Stomach (tissue), 8 donors: ENCODE measurements at regions not wholly inside any gene's neighbourhood (a gene's known extent, or its start where the extent isn't known, plus 50 kb on each side); places are given as distances from the start of the nearest gene placed in this dataset.

ENCODE experiments used
- DNase-seq, 2 donors: peaks; one replicate each; pipeline versions ENCODE4 v3.0.0 to v3.0.0-alpha.2; 2013 to 2019
- H3K27ac ChIP-seq, 5 donors: fragments of 200-600 bp in 4 of 5; sonication (generic) in 4 of 5; one replicate each; pipeline ENCODE4 v1.5.1; 2013 to 2019; ENCODE audit warnings: mild to moderate bottlenecking in 1 of 5, moderate library complexity in 1 of 5
- H3K27me3 ChIP-seq, 3 donors: fragments of 200-600 bp; sonication (generic); one replicate each; pipeline ENCODE4 v1.5.1; 2017 to 2019; ENCODE audit warnings: mixed run types in 1 of 3
- H3K36me3 ChIP-seq, 4 donors: fragments of 200-600 bp; sonication (generic); 1 replicate in 3 of 4; 2 replicates in 1 of 4; pipeline ENCODE4 v1.5.1; 2016 to 2019
- H3K4me1 ChIP-seq, 4 donors: fragments of 200-600 bp; sonication (generic); one replicate each; pipeline ENCODE4 v1.5.1; 2016 to 2019
- H3K4me3 ChIP-seq, 4 donors: fragments of 200-600 bp; sonication (generic) in 3 of 4; one replicate each; pipeline ENCODE4 v1.5.1; 2016 to 2019; ENCODE audit warnings: mild to moderate bottlenecking in 1 of 4
- H3K9me3 ChIP-seq, 4 donors: fragments of 200-600 bp; sonication (generic); one replicate each; pipeline ENCODE4 v1.5.1; 2016 to 2019
- CTCF ChIP-seq, 7 experiments: fragments of 450-650 bp in 4 of 7; fragments of 200-600 bp in 3 of 7; sonication (generic) in 3 of 7; IDR thresholded peaks; one replicate each; pipeline ENCODE4 v1.5.1; 2016 to 2019; ENCODE audit warnings: antibody characterized with exemption in 7 of 7, control low read depth in 2 of 7, mild to moderate bottlenecking in 1 of 7
- EP300 ChIP-seq: sonication (generic); formaldehyde crosslinking; IDR thresholded peaks from one replicate; pipeline ENCODE4 v1.6.1; 2017; ENCODE audit warnings: antibody characterized with exemption
- POLR2A ChIP-seq, 4 donors: fragments of 450-650 bp; IDR thresholded peaks; one replicate each; pipeline ENCODE4 v1.6.1; 2016; ENCODE audit warnings: antibody characterized with exemption in 4 of 4, control low read depth in 2 of 4, mild to moderate bottlenecking in 1 of 4, moderate library complexity in 1 of 4
- POLR2AphosphoS5 ChIP-seq, 3 donors: sonication (generic); formaldehyde crosslinking; IDR thresholded peaks; one replicate each; pipeline ENCODE4 v1.6.1; 2016; ENCODE audit warnings: antibody characterized with exemption in 3 of 3
- WGBS, 5 donors: extraction: QIAGEN DNeasy Blood & Tissue Kit in 3 of 5; methylation state at CpG; one replicate each; pipeline versions ENCODE4 v1.1.5 to v1.1.7; 2013 to 2018; 5-methylcytosine and 5-hydroxymethylcytosine counted together
- intact Hi-C: fragments of 100-400 bp; cut with DNase I; formaldehyde crosslinking; loops from one replicate; pipeline ENCODE4 v1.15.1; 2023; ENCODE audit warnings: low total_unique reads
- donor health status: healthy with polysubstance abuse.
- donor health status: Bipolar disorder and iron deficiency.
- donor health status: healthy.

- intact Hi-C loops = no loop called here
- H3K36me3 ChIP-seq = no peaks in the 10 kb centered on the region
- DNase-seq = peak in 1 of 2 donors; percentile 81
- no peaks in the 10 kb centered on the region for H3K9me3 ChIP-seq
- no peaks in the 10 kb centered on the region for H3K27me3 ChIP-seq
- H3K4me3 ChIP-seq = no peak overlapping the region
- no peak for TF ChIP-seq POLR2AphosphoS5 (IDR thresholded peaks at IDR 0.05)
- no peak for TF ChIP-seq POLR2A (IDR thresholded peaks at IDR 0.05)
- TF ChIP-seq EP300 = no peak
- TF ChIP-seq CTCF (IDR thresholded peaks at IDR 0.05) = no peak
- no peak overlapping the region for H3K27ac ChIP-seq
- H3K4me1 ChIP-seq = peaks cover 0 to 11% (median 7%) of the 10 kb centered on the region in 4 donors
- WGBS, 5 donors = 37 to 63% (median 61%) methylated on average over 5 of the region's 5 CpGs
Measured at GRCh38 chr1:182246783-182247182, 144.8 kb downstream of the GLUL start.

GRCh38 chr1:182245040-182245439 lies 146.6 kb downstream of the GLUL start:
- no peak overlapping the region for H3K4me3 ChIP-seq
- no peaks in the 10 kb centered on the region for H3K27me3 ChIP-seq
- H3K36me3 ChIP-seq = no peaks in the 10 kb centered on the region
- 88 to 98% (median 94%) methylated on average over 4 of the region's 4 CpGs for WGBS, 5 donors
- intact Hi-C loops = no loop called here
- H3K27ac ChIP-seq = no peak overlapping the region
- H3K4me1 ChIP-seq = peaks cover 0 to 11% (median 7%) of the 10 kb centered on the region in 4 donors
- TF ChIP-seq CTCF (IDR thresholded peaks at IDR 0.05) (no peak), EP300 (no peak), POLR2AphosphoS5 (IDR thresholded peaks at IDR 0.05) (no peak), POLR2A (IDR thresholded peaks at IDR 0.05) (no peak)
- H3K9me3 ChIP-seq = no peaks in the 10 kb centered on the region
- DNase-seq = no peak

- Histone ChIP-seq H3K27ac (no peak overlapping the region), H3K4me3 (no peak overlapping the region), H3K36me3 (no peaks in the 10 kb centered on the region), H3K4me1 (peaks cover 0 to 10% (median 6%) of the 10 kb centered on the region in 4 donors), H3K9me3 (no peaks in the 10 kb centered on the region), H3K27me3 (no peaks in the 10 kb centered on the region)
- DNase-seq = no peak
- TF ChIP-seq POLR2A (IDR thresholded peaks at IDR 0.05) (no peak), CTCF (IDR thresholded peaks at IDR 0.05) (no peak), POLR2AphosphoS5 (IDR thresholded peaks at IDR 0.05) (no peak), EP300 (no peak)
- intact Hi-C loops = no loop called here
- 83 to 100% (median 90%) methylated on average over 1 to 2 of the region's 2 CpGs for WGBS, 5 donors
Measured at GRCh38 chr1:182244451-182244850, 147.1 kb downstream of the GLUL start.

GRCh38 chr1:182242641-182243040 lies 148.9 kb downstream of the GLUL start:
- no peak for TF ChIP-seq CTCF (IDR thresholded peaks at IDR 0.05)
- no peak for TF ChIP-seq EP300
- TF ChIP-seq POLR2AphosphoS5 (IDR thresholded peaks at IDR 0.05) = no peak
- TF ChIP-seq POLR2A (IDR thresholded peaks at IDR 0.05) = no peak
- H3K27me3 ChIP-seq = no peaks in the 10 kb centered on the region
- H3K4me1 ChIP-seq = peaks cover 0 to 4% (median under 1%) of the 10 kb centered on the region in 4 donors
- no peaks in the 10 kb centered on the region for H3K9me3 ChIP-seq
- intact Hi-C loops = no loop called here
- no peak for DNase-seq
- H3K36me3 ChIP-seq = no peaks in the 10 kb centered on the region
- no peak overlapping the region for H3K27ac ChIP-seq
- H3K4me3 ChIP-seq = no peak overlapping the region
